Suprapubic skin (tissue), 4 donors: ENCODE measurements at regions not wholly inside any gene's neighbourhood (a gene's known extent, or its start where the extent isn't known, plus 50 kb on each side); places are given as distances from the start of the nearest gene placed in this dataset.

Source experiments
- DNase-seq, 2 donors: peaks; one replicate each; pipeline ENCODE4 v3.0.0-alpha.2; 2019; ENCODE audit warnings: low spot score in 2 of 2
- H3K27ac ChIP-seq: fragments of 200-600 bp; sonication (generic); one replicate; pipeline ENCODE4 v1.5.1; 2019
- H3K27me3 ChIP-seq: fragments of 200-600 bp; sonication (generic); one replicate; pipeline ENCODE4 v1.5.1; 2019
- H3K36me3 ChIP-seq: fragments of 200-600 bp; sonication (generic); one replicate; pipeline ENCODE4 v1.5.1; 2019
- H3K4me1 ChIP-seq: fragments of 200-600 bp; sonication (generic); one replicate; pipeline ENCODE4 v1.5.1; 2019
- H3K4me3 ChIP-seq: fragments of 200-600 bp; sonication (generic); one replicate; pipeline ENCODE4 v1.5.1; 2019; ENCODE audit warnings: mild to moderate bottlenecking
- H3K9me3 ChIP-seq: fragments of 200-600 bp; sonication (generic); one replicate; pipeline ENCODE4 v1.5.1; 2019
- EP300 ChIP-seq: sonication (generic); formaldehyde crosslinking; IDR thresholded peaks from one replicate; pipeline ENCODE4 v1.6.1; 2017; ENCODE audit warnings: antibody characterized with exemption
- POLR2A ChIP-seq, 2 donors: fragments of 450-650 bp; IDR thresholded peaks; one replicate each; pipeline ENCODE4 v1.6.1; 2017; ENCODE audit warnings: antibody characterized with exemption in 2 of 2, mild to moderate bottlenecking in 2 of 2, moderate library complexity in 2 of 2
- POLR2AphosphoS5 ChIP-seq, 3 donors: sonication (generic); formaldehyde crosslinking; IDR thresholded peaks; one replicate each; pipeline ENCODE4 v1.6.1; 2017; ENCODE audit warnings: antibody characterized with exemption in 3 of 3
- WGBS: methylation state at CpG from one replicate; pipeline ENCODE4 v1.1.5; 2018; 5-methylcytosine and 5-hydroxymethylcytosine counted together
- TF ChIP-seq, protein P1 (sequence below), 2 donors: fragments of 200-600 bp in 1 of 2; fragments of 450-650 bp in 1 of 2; sonication (generic) in 1 of 2; IDR thresholded peaks; one replicate each; pipeline ENCODE4 v1.5.1; 2016 to 2019; ENCODE audit warnings: antibody characterized with exemption in 2 of 2, mild to moderate bottlenecking in 1 of 2, moderate library complexity in 1 of 2

GRCh38 chr4:22941688-22942375 lies 249.1 kb downstream of the GBA3 start:
- H3K9me3 ChIP-seq = no peaks in the 10 kb centered on the region
- TF ChIP-seq EP300 = no peak
- no peak for TF ChIP-seq POLR2AphosphoS5 (IDR thresholded peaks at IDR 0.05)
- no peak for TF ChIP-seq POLR2A (IDR thresholded peaks at IDR 0.05)
- TF ChIP-seq, protein P1, sequence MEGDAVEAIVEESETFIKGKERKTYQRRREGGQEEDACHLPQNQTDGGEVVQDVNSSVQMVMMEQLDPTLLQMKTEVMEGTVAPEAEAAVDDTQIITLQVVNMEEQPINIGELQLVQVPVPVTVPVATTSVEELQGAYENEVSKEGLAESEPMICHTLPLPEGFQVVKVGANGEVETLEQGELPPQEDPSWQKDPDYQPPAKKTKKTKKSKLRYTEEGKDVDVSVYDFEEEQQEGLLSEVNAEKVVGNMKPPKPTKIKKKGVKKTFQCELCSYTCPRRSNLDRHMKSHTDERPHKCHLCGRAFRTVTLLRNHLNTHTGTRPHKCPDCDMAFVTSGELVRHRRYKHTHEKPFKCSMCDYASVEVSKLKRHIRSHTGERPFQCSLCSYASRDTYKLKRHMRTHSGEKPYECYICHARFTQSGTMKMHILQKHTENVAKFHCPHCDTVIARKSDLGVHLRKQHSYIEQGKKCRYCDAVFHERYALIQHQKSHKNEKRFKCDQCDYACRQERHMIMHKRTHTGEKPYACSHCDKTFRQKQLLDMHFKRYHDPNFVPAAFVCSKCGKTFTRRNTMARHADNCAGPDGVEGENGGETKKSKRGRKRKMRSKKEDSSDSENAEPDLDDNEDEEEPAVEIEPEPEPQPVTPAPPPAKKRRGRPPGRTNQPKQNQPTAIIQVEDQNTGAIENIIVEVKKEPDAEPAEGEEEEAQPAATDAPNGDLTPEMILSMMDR (IDR thresholded peaks at IDR 0.05) = no peak
- H3K27me3 ChIP-seq = no peaks in the 10 kb centered on the region
- no peaks in the 10 kb centered on the region for H3K36me3 ChIP-seq
- WGBS = 89% methylated on average over 5 of the region's 5 CpGs
- no peak overlapping the region for H3K4me3 ChIP-seq
- H3K27ac ChIP-seq = no peak overlapping the region
- DNase-seq = no peak
- no peaks in the 10 kb centered on the region for H3K4me1 ChIP-seq

- Histone ChIP-seq H3K4me1 (no peaks in the 10 kb centered on the region), H3K9me3 (no peaks in the 10 kb centered on the region), H3K36me3 (no peaks in the 10 kb centered on the region), H3K27ac (no peak overlapping the region), H3K4me3 (no peak overlapping the region), H3K27me3 (no peaks in the 10 kb centered on the region)
- TF ChIP-seq EP300 (no peak), POLR2AphosphoS5 (IDR thresholded peaks at IDR 0.05) (no peak), POLR2A (IDR thresholded peaks at IDR 0.05) (no peak)
- TF ChIP-seq, protein P1 (IDR thresholded peaks at IDR 0.05) = no peak
- 34% methylated on average over 2 of the region's 2 CpGs for WGBS
- DNase-seq = no peak
Observed at GRCh38 chr4:22932326-22932725, 239.6 kb downstream of the GBA3 start.

DNA sequence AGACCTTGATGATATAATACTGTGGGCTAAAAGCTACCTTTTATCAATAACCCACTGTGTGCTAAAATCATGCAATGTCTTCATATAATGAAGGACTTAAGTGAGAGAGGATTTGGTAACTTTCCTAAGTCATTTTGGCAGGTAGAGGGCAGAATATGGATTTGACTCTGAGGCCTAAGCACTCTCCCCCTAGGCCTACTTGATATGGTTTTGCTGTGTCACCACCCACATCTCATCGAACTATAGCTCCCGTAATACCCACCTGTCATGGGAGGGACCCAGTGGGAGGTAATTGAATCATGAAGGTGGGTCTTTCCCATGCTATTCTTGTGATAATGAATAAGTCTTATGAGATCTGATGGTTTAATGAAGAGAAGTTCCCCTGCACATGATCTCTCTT lies 229.7 kb downstream of the GBA3 start:
- 100% methylated on average over 2 of the region's 2 CpGs for WGBS
- no peaks in the 10 kb centered on the region for H3K36me3 ChIP-seq
- H3K27me3 ChIP-seq = no peaks in the 10 kb centered on the region
- no peaks in the 10 kb centered on the region for H3K4me1 ChIP-seq
- no peaks in the 10 kb centered on the region for H3K9me3 ChIP-seq
- TF ChIP-seq, protein P1 (IDR thresholded peaks at IDR 0.05) = no peak
- TF ChIP-seq POLR2AphosphoS5 (IDR thresholded peaks at IDR 0.05) (no peak), POLR2A (IDR thresholded peaks at IDR 0.05) (no peak), EP300 (no peak)
- H3K27ac ChIP-seq = no peak overlapping the region
- no peak for DNase-seq
- H3K4me3 ChIP-seq = no peak overlapping the region

DNA sequence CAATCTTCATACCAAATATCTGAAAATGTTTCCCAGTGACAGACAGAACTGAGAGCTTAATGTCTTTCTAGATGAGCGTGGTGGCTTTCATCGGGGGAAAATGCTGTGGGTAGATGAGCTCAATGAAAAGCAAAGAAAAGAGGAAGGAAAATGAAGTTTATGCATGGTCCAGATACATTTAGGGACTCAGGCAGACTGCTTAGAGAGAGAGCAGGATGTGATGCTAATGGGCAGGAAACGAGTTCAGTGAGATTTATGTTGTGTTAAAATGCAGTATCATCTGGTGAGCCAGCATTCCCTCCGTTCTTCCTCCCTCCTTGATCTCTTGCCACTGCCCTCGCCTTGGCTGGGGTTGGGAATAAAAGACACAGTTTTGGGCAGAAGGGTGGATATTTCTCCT lies 229.2 kb downstream of the GBA3 start:
- Histone ChIP-seq H3K9me3 (no peaks in the 10 kb centered on the region), H3K27me3 (no peaks in the 10 kb centered on the region), H3K4me1 (no peaks in the 10 kb centered on the region), H3K36me3 (no peaks in the 10 kb centered on the region), H3K27ac (no peak overlapping the region), H3K4me3 (no peak overlapping the region)
- WGBS = 48% methylated on average over 5 of the region's 5 CpGs
- TF ChIP-seq, protein P1 (IDR thresholded peaks at IDR 0.05) = no peak
- TF ChIP-seq POLR2AphosphoS5 (IDR thresholded peaks at IDR 0.05) (no peak), POLR2A (IDR thresholded peaks at IDR 0.05) (no peak), EP300 (no peak)
- no peak for DNase-seq

DNA sequence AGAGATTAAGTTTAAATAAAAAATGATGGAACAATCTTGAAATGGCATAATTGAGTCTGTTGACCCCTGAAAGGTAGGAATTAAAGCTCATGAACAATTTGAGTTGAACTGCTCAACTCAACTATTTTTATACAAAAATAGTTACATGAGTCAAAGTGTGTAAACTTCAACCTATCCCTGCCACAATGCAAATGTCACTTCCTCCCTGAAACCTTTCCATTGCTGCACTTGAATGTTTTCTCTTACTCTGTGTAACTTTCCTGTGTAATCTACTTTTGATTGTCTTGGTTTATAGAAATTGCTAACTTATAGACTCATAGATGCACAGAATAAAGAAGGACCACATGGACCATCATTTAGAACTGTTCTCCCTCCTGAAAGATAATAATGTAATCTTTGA lies 218.5 kb downstream of the GBA3 start:
- Histone ChIP-seq H3K9me3 (no peaks in the 10 kb centered on the region), H3K4me3 (no peak overlapping the region), H3K27ac (no peak overlapping the region), H3K36me3 (no peaks in the 10 kb centered on the region), H3K27me3 (no peaks in the 10 kb centered on the region), H3K4me1 (no peaks in the 10 kb centered on the region)
- no peak for DNase-seq
- no peak for TF ChIP-seq EP300
- TF ChIP-seq, protein P1 (IDR thresholded peaks at IDR 0.05) = no peak
